B cell (primary cell): ENCODE measurements at regions not wholly inside any gene's neighbourhood (a gene's known extent, or its start where the extent isn't known, plus 50 kb on each side); places are given as distances from the start of the nearest gene placed in this dataset.

Experiments
- ATAC-seq: fragments of 200-7000 bp; cut with Tn5 transposase; one replicate; pipeline ENCODE4 v1.10.0; 2021; ENCODE audit warnings: low read depth, mild to moderate bottlenecking, moderate number of reproducible peaks, moderate library complexity
- CTCF ChIA-PET: fragments of 350-600 bp; sonication (Branson Sonifier 250); formaldehyde crosslinking; loops from one replicate; lab custom pipeline; 2021; ENCODE audit warnings: antibody characterized with exemption, inconsistent platforms; lab: Charles Lee
- POLR2A ChIA-PET: fragments of 350-600 bp; sonication (Branson Sonifier 250); formaldehyde crosslinking; loops from one replicate; lab custom pipeline; 2021; ENCODE audit warnings: antibody characterized with exemption; lab: Charles Lee
- DNase-seq: peaks from one replicate; pipeline ENCODE4 v3.0.0; 2013
- H2AFZ ChIP-seq: 2 replicates; pipeline ENCODE4 v1.6.1; 2012; ENCODE audit warnings: mild to moderate bottlenecking, low read depth, low read length; ENCODE audit not compliant: insufficient read depth, poor library complexity, severe bottlenecking
- H3K27ac ChIP-seq, 2 donors: 1 replicate in 1 of 2; 2 replicates in 1 of 2; pipeline ENCODE4 v1.5.1; 2012 to 2013; ENCODE audit warnings: low read length in 2 of 2, mild to moderate bottlenecking in 2 of 2, moderate library complexity in 1 of 2
- H3K27me3 ChIP-seq, 4 experiments: fragments of 200-600 bp in 1 of 4; sonication (generic) in 1 of 4; replicated peaks in 1 of 4; 1 replicate in 2 of 4; 2 replicates in 2 of 4; pipeline versions ENCODE4 v1.6.1 to v1.7.0; 2013 to 2016; ENCODE audit warnings: low read length in 3 of 4, mild to moderate bottlenecking in 2 of 4, mixed read lengths in 1 of 4, moderate library complexity in 1 of 4; ENCODE audit not compliant: insufficient read depth in 4 of 4, control insufficient read depth in 3 of 4; ENCODE audit errors: control extremely low read depth in 1 of 4
- H3K36me3 ChIP-seq, 2 experiments: replicated peaks in 1 of 2; 1 replicate in 1 of 2; 2 replicates in 1 of 2; pipeline versions ENCODE4 v1.6.1 to v1.7.1; 2013; ENCODE audit warnings: low read length in 1 of 2; ENCODE audit not compliant: insufficient read depth in 2 of 2, control insufficient read depth in 1 of 2; ENCODE audit errors: control extremely low read depth in 1 of 2, extremely low read depth in 1 of 2
- H3K4me1 ChIP-seq, 2 donors: fragments of 200-600 bp in 1 of 2; sonication (generic) in 1 of 2; 1 replicate in 1 of 2; 2 replicates in 1 of 2; pipeline versions ENCODE4 v1.5.1 to v1.6.1; 2013 to 2017; ENCODE audit warnings: low read length in 2 of 2; ENCODE audit not compliant: control insufficient read depth in 2 of 2, insufficient read depth in 2 of 2
- H3K4me2 ChIP-seq: replicated peaks from 2 replicates; pipeline ENCODE3; 2012; ENCODE audit warnings: mild to moderate bottlenecking, low read depth, low read length; ENCODE audit not compliant: poor library complexity, severe bottlenecking
- H3K4me3 ChIP-seq, 5 experiments: fragments of 200-600 bp in 1 of 5; sonication (generic) in 1 of 5; 1 replicate in 3 of 5; 2 replicates in 2 of 5; pipeline versions ENCODE4 v1.5.1 to v1.7.0; 2011 to 2016; ENCODE audit warnings: low read length in 4 of 5, mild to moderate bottlenecking in 4 of 5, low read depth in 2 of 5, control low read depth in 1 of 5, moderate library complexity in 1 of 5; ENCODE audit not compliant: insufficient read depth in 1 of 5; ENCODE audit errors: control extremely low read depth in 1 of 5, extremely low read depth in 1 of 5
- H3K79me2 ChIP-seq: fragments of 200-600 bp; sonication (generic); one replicate; pipeline ENCODE4 v1.6.0; 2016; ENCODE audit warnings: low read length; ENCODE audit not compliant: control insufficient read depth, insufficient read depth
- H3K9ac ChIP-seq: fragments of 200-600 bp; sonication (generic); 2 replicates; pipeline ENCODE4 v1.6.1; 2017; ENCODE audit warnings: mild to moderate bottlenecking, low read length, moderate library complexity
- H3K9me3 ChIP-seq, 3 donors: one replicate each; pipeline versions ENCODE4 v1.6.1 to v1.7.1; 2013; ENCODE audit warnings: low read length in 2 of 3; ENCODE audit not compliant: control insufficient read depth in 2 of 3, insufficient read depth in 1 of 3; ENCODE audit errors: control extremely low read depth in 1 of 3
- H4K20me1 ChIP-seq: 2 replicates; pipeline ENCODE4 v1.6.0; 2012; ENCODE audit warnings: mild to moderate bottlenecking, low read length; ENCODE audit not compliant: insufficient read depth, control insufficient read depth, poor library complexity, severe bottlenecking
- H3K27ac Mint-ChIP-seq: one replicate; pipeline ENCODE4 v1.8.0; 2021; ENCODE audit warnings: mixed read lengths
- H3K27me3 Mint-ChIP-seq: one replicate; pipeline ENCODE4 v1.8.0; 2021; ENCODE audit warnings: mixed read lengths
- H3K4me1 Mint-ChIP-seq: one replicate; pipeline ENCODE4 v1.8.0; 2021; ENCODE audit warnings: mixed read lengths
- H3K4me3 Mint-ChIP-seq: one replicate; pipeline ENCODE4 v1.8.0; 2021; ENCODE audit warnings: mixed read lengths
- H3K9me3 Mint-ChIP-seq: one replicate; pipeline ENCODE4 v1.8.0; 2022; ENCODE audit warnings: mixed read lengths; ENCODE audit not compliant: insufficient read depth
- CTCF ChIP-seq: fragments of 200-600 bp; IDR thresholded peaks from one replicate; pipeline ENCODE4 v1.8.0; 2022; ENCODE audit warnings: antibody characterized with exemption, mild to moderate bottlenecking
- EZH2 ChIP-seq: IDR thresholded peaks from 2 replicates; pipeline ENCODE4 v1.6.1; 2012; ENCODE audit warnings: borderline replicate concordance, low read depth, mild to moderate bottlenecking, moderate library complexity, low read length; ENCODE audit not compliant: insufficient read depth, poor library complexity, severe bottlenecking
- WGBS: methylation state at CpG from one replicate; pipeline ENCODE4 v1.1.5; 2013; ENCODE audit warnings: missing lambda C conversion rate; ENCODE audit not compliant: insufficient coverage; 5-methylcytosine and 5-hydroxymethylcytosine counted together
- intact Hi-C: fragments of 100-400 bp; cut with micrococcal nuclease; formaldehyde crosslinking; loops from one replicate; pipeline ENCODE4 v1.10.0; 2022

GRCh38 chr6:165086814-165087213 lies 222.6 kb downstream of the C6orf118 start:
- no peaks in the 10 kb centered on the region for H3K79me2 ChIP-seq
- WGBS, result no CpG with 5 or more reads among the region's 3 CpGs
- POLR2A ChIA-PET, result no interaction called here

GRCh38 chr6:165082636-165083035 lies 226.8 kb downstream of the C6orf118 start:
- intact Hi-C loops, result no loop called here
- H3K9me3 Mint-ChIP-seq, result peaks cover 5% of the 10 kb centered on the region
- Histone ChIP-seq H3K4me2 (no peak overlapping the region), H2AFZ (no peak overlapping the region), H3K79me2 (no peaks in the 10 kb centered on the region), H3K27me3 (no peaks in the 10 kb centered on the region), H3K36me3 (no peaks in the 10 kb centered on the region), H3K4me3 (no peak overlapping the region), H4K20me1 (no peaks in the 10 kb centered on the region), H3K4me1 (no peaks in the 10 kb centered on the region), H3K27ac (no peak overlapping the region), H3K9me3 (peaks cover 0 to 7% (median 0%) of the 10 kb centered on the region in 3 donors), H3K9ac (no peak overlapping the region)
- no peak overlapping the region for H3K4me3 Mint-ChIP-seq
- DNase-seq (no peak), ATAC-seq (no peak)
- no peak overlapping the region for H3K27ac Mint-ChIP-seq
- TF ChIP-seq EZH2 (no peak), CTCF (no peak)
- CTCF ChIA-PET, result no interaction called here
- 92% methylated on average over 2 of the region's 2 CpGs for WGBS
- H3K4me1 Mint-ChIP-seq, result no peaks in the 10 kb centered on the region
- no peaks in the 10 kb centered on the region for H3K27me3 Mint-ChIP-seq
- POLR2A ChIA-PET, result no interaction called here

More at GRCh38 chr6:165086814-165087213, 222.6 kb downstream of the C6orf118 start:
- DNase-seq (no peak), ATAC-seq (no peak)
- Histone ChIP-seq H3K9me3 (peaks cover 0 to 12% (median 0%) of the 10 kb centered on the region in 3 donors), H3K36me3 (no peaks in the 10 kb centered on the region), H3K27me3 (no peaks in the 10 kb centered on the region), H3K4me3 (no peak overlapping the region), H3K4me2 (no peak overlapping the region), H4K20me1 (no peaks in the 10 kb centered on the region), H3K27ac (no peak overlapping the region), H3K4me1 (no peaks in the 10 kb centered on the region), H3K9ac (no peak overlapping the region), H2AFZ (no peak overlapping the region)
- TF ChIP-seq EZH2 (no peak), CTCF (no peak)
- H3K4me3 Mint-ChIP-seq, result no peak overlapping the region
- H3K4me1 Mint-ChIP-seq, result no peaks in the 10 kb centered on the region
- CTCF ChIA-PET, result no interaction called here
- intact Hi-C loops, result no loop called here
- H3K27ac Mint-ChIP-seq, result no peak overlapping the region
- H3K9me3 Mint-ChIP-seq, result peaks cover 8% of the 10 kb centered on the region
- no peaks in the 10 kb centered on the region for H3K27me3 Mint-ChIP-seq
